ENCODE measurements at regions not wholly inside any gene's neighbourhood (a gene's known extent, or its start where the extent isn't known, plus 50 kb on each side); places are given as distances from the start of the nearest gene placed in this dataset.

GRCh38 chr1:221162352-221162751, 283.1 kb downstream of the HLX start:
- TF ChIP-seq, protein P1, sequence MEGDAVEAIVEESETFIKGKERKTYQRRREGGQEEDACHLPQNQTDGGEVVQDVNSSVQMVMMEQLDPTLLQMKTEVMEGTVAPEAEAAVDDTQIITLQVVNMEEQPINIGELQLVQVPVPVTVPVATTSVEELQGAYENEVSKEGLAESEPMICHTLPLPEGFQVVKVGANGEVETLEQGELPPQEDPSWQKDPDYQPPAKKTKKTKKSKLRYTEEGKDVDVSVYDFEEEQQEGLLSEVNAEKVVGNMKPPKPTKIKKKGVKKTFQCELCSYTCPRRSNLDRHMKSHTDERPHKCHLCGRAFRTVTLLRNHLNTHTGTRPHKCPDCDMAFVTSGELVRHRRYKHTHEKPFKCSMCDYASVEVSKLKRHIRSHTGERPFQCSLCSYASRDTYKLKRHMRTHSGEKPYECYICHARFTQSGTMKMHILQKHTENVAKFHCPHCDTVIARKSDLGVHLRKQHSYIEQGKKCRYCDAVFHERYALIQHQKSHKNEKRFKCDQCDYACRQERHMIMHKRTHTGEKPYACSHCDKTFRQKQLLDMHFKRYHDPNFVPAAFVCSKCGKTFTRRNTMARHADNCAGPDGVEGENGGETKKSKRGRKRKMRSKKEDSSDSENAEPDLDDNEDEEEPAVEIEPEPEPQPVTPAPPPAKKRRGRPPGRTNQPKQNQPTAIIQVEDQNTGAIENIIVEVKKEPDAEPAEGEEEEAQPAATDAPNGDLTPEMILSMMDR (conservative IDR thresholded peaks at IDR 0.05): no peak
- TF ChIP-seq ZFX (IDR thresholded peaks at IDR 0.05): no peak
